COR-L47 (cell line): ENCODE measurements at regions not wholly inside any gene's neighbourhood (a gene's known extent, or its start where the extent isn't known, plus 50 kb on each side); places are given as distances from the start of the nearest gene placed in this dataset.
"Not testable (repeated sequence)": the region's sequence is repeated elsewhere in the genome, so short reads cannot be mapped to it uniquely, and the experiment has no call there.

Experiments
- DNase-seq: peaks from one replicate; lab custom pipeline; 2025; lab: John Stamatoyannopoulos, UW

- DNase-seq = no peak
Observed at GRCh38 chr5:18553269-18553668, 919.0 kb downstream of the TAF11L14 start.

GRCh38 chr5:18560602-18561001, 926.3 kb downstream of the TAF11L14 start:
- DNase-seq = no peak

- DNase-seq = no peak
Observed at GRCh38 chr5:18563853-18564252, 929.6 kb downstream of the TAF11L14 start.

DNA sequence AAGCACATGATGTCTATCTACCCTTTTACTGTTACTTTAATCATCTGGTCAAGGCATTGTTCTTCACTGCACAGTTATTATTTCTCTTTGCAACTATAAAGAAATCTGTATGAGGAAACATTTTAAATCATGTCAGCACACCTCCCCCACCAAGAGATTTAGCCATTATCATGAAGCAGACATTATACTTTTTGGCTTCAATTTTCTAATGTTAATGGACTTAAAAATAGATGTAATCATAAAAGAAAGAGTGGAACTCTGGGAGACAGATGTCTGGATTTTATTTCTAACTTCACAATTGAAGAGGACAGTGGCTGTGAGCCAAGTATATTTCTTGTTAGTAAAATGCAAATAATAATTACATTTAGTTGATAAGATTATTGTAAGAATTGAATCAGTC, 932.4 kb downstream of the TAF11L14 start:
- DNase-seq = no peak

DNA sequence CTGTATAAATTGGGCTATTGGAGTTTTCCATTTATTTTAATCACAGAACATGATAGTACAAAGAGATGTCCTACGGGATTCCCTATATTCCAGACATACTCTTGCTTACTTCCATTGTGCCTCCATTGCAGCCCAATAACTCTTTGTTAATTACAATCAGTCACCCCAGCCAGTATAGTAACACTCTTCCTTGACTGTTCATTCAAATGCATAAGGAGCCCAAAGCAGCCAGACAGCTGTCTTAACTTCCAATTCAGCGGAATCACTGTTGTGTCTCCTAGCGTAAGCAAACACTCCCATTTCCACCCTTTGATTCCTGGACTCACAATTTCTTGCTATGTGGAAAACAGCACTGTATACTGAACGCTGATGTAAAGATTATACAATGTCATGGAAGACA, 942.3 kb downstream of the TAF11L14 start:
- no peak for DNase-seq

DNA sequence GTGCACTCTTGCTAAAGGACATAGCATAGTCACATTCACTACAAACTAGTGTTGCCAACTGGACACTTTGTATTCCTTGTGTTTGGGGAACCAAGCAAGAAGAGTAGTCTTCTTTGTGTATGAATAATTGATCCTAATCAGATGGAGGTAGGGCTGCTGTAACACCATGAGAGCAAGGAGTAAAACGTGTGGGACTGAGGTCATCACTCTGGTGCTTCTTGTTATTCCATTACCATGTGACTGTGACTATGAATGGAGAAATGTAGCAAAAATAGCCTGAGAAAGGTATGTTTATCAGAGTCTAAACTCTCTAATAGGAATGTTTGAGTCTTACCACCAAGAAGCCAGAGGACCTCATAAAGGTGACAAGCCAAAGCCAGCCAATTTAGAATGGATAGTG, 966.9 kb downstream of the TAF11L14 start:
- no peak for DNase-seq

GRCh38 chr5:18602402-18602801, 968.1 kb downstream of the TAF11L14 start:
- no peak for DNase-seq

GRCh38 chr5:18605186-18605585, 970.9 kb downstream of the TAF11L14 start:
- no peak for DNase-seq

DNA sequence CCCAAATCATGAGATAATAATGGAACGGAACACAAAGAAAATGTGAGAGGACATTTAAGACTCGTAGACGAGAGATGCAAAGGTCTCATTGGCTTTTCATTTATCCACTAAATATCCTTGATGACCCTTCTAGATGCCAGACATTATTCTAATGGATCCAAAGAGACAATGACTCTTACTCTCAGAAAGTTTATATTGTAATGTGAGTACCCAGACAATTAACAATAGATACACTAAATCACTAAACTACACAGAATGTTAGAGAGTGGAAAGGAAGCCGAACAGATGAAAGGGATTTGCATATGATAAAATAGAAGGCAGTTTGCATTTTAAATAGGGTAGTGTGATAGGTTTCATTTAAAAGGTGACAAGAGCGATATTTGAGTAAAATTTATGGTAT, 973.3 kb downstream of the TAF11L14 start:
- no peak for DNase-seq

- DNase-seq = not testable (repeated sequence)
Observed at GRCh38 chr5:18617191-18617590, 982.9 kb downstream of the TAF11L14 start.

DNA sequence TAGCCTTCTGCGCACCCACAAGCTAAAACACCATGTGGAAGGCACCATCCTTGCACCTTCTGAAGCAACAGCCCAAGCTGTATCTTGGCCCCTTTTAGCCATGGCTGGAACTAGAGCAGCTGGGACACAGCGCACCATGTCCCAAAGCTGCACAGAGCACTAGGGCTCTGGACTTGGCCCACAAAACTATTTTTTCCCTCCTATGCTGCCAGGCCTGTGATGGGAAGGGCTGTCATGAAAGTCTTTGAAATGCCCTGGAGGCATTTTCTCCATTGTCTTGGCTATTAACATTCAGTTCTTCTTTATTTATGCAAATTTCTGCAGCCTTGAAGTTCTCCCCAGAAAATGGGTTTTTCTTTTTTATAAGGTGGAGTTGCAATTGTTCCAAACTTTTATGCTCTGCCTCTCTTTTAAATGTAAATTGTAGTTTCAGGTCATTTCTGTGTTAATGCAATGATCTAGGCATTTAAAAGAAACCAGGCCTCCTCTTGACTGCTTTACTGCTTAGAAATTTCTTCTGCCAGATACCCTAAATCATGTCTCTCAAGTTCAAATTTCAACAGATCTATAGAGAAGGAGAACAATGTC, 996.3 kb downstream of the TAF11L14 start:
- DNase-seq = no peak

- no peak for DNase-seq
Observed at GRCh38 chr5:18652404-18653215, 1018.4 kb downstream of the TAF11L14 start.

- DNase-seq = no peak
Observed at GRCh38 chr5:18653216-18653752, 1019.0 kb downstream of the TAF11L14 start.

DNA sequence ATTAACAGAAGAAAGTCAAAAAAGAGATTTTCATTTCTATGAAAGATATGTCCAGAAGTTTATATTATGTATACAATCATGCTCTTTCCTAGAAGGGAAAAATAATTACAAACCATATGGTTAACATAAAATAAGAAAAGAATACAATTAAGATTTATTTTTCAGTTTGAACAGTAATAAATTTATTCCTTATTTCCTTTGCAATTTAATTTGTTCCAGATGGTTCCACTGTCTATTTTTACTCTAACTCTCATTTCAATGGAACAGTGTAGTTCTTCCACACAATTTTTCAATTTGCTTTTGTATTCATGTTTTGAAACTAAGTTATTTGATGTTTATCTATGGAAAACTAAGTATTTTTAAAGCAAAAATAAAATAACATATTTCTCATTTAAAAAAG, 1026.3 kb downstream of the TAF11L14 start:
- no peak for DNase-seq

DNA sequence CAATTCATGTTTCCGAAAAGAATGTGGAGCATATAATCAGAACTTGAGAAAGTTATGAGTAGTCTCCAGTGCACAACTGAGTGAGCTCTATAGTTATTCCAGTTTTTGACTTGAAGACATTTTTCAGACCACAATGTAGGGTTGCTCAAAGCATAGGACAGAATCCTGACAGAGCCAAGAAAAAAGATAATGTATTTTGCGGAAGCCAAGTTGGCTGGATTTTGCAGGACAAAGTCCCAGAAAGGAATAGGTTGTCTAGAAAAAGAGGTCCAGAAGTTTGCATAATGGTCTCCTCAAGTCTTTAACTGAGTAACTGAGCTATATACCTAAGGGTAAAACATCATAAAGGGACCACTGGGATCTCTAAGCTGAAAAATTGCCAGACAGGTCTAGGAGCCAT, 1028.0 kb downstream of the TAF11L14 start:
- no peak for DNase-seq

DNA sequence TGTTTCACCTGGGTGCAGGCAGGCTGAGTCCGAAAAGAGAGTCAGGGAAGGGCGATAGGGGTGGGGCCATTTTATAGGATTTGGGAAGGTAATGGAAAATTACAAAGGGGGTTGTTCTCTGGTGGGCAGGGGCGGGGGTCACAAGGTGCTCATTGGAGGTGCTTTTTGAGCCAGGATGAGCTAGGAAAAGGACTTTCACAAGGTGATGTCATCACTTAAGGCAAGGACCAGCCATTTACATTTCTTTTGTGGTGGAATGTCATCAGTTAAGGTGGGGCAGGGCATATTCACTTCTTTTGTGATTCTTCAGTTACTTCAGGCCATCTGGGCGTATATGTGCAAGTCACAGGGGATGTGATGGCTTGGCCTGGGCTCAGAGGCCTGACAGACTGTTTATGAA, 1040.0 kb downstream of the TAF11L14 start:
- not testable (repeated sequence) for DNase-seq

- no peak for DNase-seq
Observed at GRCh38 chr5:18675041-18675440, 1040.8 kb downstream of the TAF11L14 start.

DNA sequence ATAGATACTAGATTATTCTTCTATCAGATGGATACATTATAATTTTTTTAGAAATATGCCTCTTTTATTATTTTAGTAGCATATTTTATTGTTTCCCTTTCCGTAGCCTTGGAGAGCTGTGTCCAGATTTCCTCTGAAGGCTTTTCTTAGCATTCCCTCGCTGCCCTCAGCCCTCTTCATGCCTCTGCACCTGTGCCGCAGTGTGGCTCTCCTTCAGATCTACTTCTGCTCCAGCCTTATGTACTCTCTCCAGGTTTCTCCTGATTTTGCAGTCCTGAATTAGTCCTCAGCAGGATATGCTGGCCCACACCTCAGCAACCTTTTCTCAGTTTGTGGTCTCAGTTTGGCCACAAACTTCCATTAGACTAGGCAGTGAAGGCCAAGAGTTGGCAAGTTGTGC, 1052.0 kb downstream of the TAF11L14 start:
- DNase-seq = no peak

DNA sequence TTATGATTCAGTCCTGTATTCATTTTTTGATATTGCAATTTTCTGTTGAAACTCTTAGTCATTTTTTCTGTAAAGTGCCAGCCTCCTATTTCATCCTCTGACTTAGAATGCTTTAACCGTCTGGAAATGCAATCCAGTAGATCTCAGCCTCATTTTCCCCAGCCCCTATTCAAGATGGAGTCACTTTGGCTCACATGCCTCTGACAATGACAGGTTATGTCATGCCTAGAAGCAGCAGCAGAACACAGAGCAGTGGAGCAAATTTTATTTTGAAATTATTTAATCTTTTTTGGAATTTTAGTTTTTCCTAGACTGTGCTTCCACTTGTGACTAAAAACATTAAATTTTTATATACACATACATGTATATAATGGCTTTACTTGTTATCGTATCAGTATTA, 1053.2 kb downstream of the TAF11L14 start:
- DNase-seq = no peak

DNA sequence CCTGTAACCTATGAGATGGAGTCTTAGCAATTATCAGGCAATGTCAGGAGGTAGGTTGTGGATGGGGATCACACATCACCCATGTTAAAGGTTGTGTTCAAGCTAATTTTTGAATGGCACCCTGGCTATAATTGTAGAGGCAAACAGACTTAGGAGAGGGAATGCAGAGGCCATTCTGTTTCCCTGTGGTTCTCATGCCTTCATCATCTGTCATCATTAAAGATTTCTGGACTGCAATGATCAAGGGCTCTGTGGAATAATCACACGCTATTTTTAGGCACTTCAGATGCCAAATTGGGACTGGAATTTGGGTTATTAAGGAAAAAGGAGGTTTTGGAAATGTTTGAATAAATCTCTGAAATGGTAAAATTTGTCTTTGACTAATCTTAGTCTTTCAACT, 1065.4 kb downstream of the TAF11L14 start:
- no peak for DNase-seq

DNA sequence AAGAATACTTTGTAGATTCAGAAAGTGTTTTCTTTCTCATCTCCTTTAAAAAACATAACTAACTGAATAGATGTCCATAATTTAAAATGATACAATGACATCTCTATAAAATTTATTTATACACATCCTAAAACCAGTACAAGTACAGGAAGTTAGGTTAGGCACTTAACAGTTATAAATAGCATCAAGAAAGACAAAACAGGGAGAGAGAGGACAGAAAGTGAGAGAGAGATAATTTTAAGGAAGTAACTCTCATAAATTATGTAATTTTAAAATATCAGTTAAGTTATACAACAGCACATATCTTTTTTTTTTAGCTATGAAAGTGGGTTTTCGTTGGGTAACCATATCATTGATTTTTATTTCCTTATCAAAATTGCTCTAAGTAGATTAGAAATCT, 1068.6 kb downstream of the TAF11L14 start:
- DNase-seq = no peak

DNA sequence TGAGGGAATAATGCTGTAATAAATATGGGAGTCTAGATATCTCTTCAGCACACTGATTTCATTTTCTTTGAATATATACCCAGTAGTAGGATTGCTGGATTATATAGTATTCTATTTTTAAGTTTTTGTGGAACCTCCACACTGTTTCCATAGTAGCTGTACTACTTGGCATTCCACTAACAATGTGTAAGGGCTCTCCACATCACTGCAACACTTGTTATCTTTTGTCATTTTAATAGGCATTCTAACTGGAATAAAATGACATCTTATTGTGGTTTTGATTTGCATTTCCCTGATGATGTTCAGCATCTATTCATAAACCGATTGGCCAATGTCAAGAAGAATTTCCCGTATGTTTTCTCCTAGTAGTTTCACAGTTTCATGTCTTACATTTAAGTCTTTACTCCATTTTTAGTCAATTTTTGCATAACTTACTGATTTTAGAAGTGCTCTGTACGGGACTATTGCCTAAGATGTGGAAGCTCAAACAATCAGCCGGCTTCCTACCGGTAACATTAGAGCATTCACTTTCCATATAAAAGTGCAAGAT, 1078.8 kb downstream of the TAF11L14 start:
- no peak for DNase-seq

- no peak for DNase-seq
Observed at GRCh38 chr5:18720002-18720401, 1085.7 kb downstream of the TAF11L14 start.
